Calu3 (cell line): ENCODE measurements at regions not wholly inside any gene's neighbourhood (a gene's known extent, or its start where the extent isn't known, plus 50 kb on each side); places are given as distances from the start of the nearest gene placed in this dataset.

Experiments used
- BruUV-seq: library from RNA; stranded (reverse); fragments of 400-500 nt; replicated peaks from 2 replicates; lab custom pipeline; 2021; lab: Mats Ljungman, UMichigan
- CTCF ChIA-PET: fragments of 300-600 bp; sonication (Branson Sonifier 250); formaldehyde crosslinking; loops from one replicate; lab custom pipeline; 2022; ENCODE audit warnings: antibody characterized with exemption; lab: Charles Lee
- DNase-seq: peaks from one replicate; pipeline ENCODE4 v3.0.0; 2022
- H3K27ac Mint-ChIP-seq: one replicate; pipeline ENCODE4 v1.8.0; 2022; ENCODE audit warnings: mixed read lengths; ENCODE audit not compliant: unreplicated experiment
- H3K27me3 Mint-ChIP-seq: one replicate; pipeline ENCODE4 v1.8.0; 2022; ENCODE audit warnings: mixed read lengths; ENCODE audit not compliant: unreplicated experiment
- H3K36me3 Mint-ChIP-seq: one replicate; pipeline ENCODE4 v1.8.0; 2022; ENCODE audit warnings: mild to moderate bottlenecking, moderate library complexity, mixed read lengths; ENCODE audit not compliant: insufficient read depth, unreplicated experiment
- H3K4me1 Mint-ChIP-seq: one replicate; pipeline ENCODE4 v1.8.0; 2022; ENCODE audit warnings: mild to moderate bottlenecking, low read depth, mixed read lengths; ENCODE audit not compliant: unreplicated experiment
- H3K4me3 Mint-ChIP-seq: one replicate; pipeline ENCODE4 v1.8.0; 2022; ENCODE audit warnings: mild to moderate bottlenecking, low read depth, moderate library complexity, mixed read lengths; ENCODE audit not compliant: unreplicated experiment
- H3K9me3 Mint-ChIP-seq: one replicate; pipeline ENCODE4 v1.8.0; 2022; ENCODE audit warnings: low read depth, mixed read lengths; ENCODE audit not compliant: unreplicated experiment
- intact Hi-C: fragments of 100-400 bp; cut with micrococcal nuclease; formaldehyde crosslinking; loops from one replicate; pipeline ENCODE4 v1.10.0; 2022; ENCODE audit not compliant: unreplicated experiment
- TF ChIP-seq, protein P1 (sequence below): fragments of 200-600 bp; IDR thresholded peaks from one replicate; pipeline ENCODE4 v1.8.0; 2022; ENCODE audit warnings: antibody characterized with exemption; ENCODE audit not compliant: unreplicated experiment

GRCh38 chr4:19151684-19152083 is 1100.0 kb upstream of the SLIT2 start:
- no peak for DNase-seq
- H3K4me1 Mint-ChIP-seq: no peaks in the 10 kb centered on the region
- no peak overlapping the region for H3K4me3 Mint-ChIP-seq
- H3K27me3 Mint-ChIP-seq: no peaks in the 10 kb centered on the region
- intact Hi-C loops: no loop called here
- CTCF ChIA-PET: no interaction called here
- H3K9me3 Mint-ChIP-seq: peaks cover 3% of the 10 kb centered on the region
- TF ChIP-seq, protein P1, sequence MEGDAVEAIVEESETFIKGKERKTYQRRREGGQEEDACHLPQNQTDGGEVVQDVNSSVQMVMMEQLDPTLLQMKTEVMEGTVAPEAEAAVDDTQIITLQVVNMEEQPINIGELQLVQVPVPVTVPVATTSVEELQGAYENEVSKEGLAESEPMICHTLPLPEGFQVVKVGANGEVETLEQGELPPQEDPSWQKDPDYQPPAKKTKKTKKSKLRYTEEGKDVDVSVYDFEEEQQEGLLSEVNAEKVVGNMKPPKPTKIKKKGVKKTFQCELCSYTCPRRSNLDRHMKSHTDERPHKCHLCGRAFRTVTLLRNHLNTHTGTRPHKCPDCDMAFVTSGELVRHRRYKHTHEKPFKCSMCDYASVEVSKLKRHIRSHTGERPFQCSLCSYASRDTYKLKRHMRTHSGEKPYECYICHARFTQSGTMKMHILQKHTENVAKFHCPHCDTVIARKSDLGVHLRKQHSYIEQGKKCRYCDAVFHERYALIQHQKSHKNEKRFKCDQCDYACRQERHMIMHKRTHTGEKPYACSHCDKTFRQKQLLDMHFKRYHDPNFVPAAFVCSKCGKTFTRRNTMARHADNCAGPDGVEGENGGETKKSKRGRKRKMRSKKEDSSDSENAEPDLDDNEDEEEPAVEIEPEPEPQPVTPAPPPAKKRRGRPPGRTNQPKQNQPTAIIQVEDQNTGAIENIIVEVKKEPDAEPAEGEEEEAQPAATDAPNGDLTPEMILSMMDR: no peak
- no peaks in the 10 kb centered on the region for H3K36me3 Mint-ChIP-seq
- no TSS peak for BruUV-seq
- no peak overlapping the region for H3K27ac Mint-ChIP-seq

DNA sequence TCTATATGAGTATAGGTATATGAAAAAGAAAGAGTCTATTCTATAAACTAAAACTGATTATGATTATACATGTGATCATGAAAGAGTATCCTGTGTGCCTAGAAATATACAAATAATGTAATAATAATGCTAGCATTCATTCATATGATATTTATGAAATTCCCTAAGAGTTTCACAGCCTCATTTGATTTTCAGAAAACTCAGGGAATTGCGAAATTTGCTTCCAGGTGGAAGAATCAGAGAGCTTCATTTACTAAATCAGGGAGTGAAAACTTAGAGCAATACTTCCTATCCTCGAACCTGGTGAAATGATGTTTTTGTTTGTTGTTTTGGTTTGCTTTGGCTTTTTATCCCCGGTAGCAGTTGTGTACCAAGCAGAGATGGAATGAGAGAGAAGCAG is 1105.7 kb upstream of the SLIT2 start:
- Mint-ChIP-seq H3K4me1 (no peaks in the 10 kb centered on the region), H3K4me3 (no peak overlapping the region), H3K36me3 (no peaks in the 10 kb centered on the region), H3K27me3 (no peaks in the 10 kb centered on the region), H3K27ac (no peak overlapping the region), H3K9me3 (no peaks in the 10 kb centered on the region)
- intact Hi-C loops: no loop called here
- no TSS peak for BruUV-seq
- DNase-seq: no peak
- TF ChIP-seq, protein P1: no peak
- CTCF ChIA-PET: no interaction called here

- Mint-ChIP-seq H3K27ac (no peak overlapping the region), H3K4me1 (no peaks in the 10 kb centered on the region), H3K4me3 (no peak overlapping the region), H3K9me3 (no peaks in the 10 kb centered on the region), H3K36me3 (no peaks in the 10 kb centered on the region), H3K27me3 (no peaks in the 10 kb centered on the region)
- intact Hi-C loops: no loop called here
- no TSS peak for BruUV-seq
- CTCF ChIA-PET: interaction anchor here (0.7 kb wide), 1 partner anchor 289 kb away, joined by 5 read pairs; no protein-coding TSS in a partner anchor
- TF ChIP-seq, protein P1: no peak
- no peak for DNase-seq
Measured at GRCh38 chr4:19135895-19136633, 1114.5 kb upstream of the LCORL start.

GRCh38 chr4:19134685-19135084 is 1113.1 kb upstream of the LCORL start:
- TF ChIP-seq, protein P1: no peak
- intact Hi-C loops: no loop called here
- no peak for DNase-seq
- Mint-ChIP-seq H3K36me3 (no peaks in the 10 kb centered on the region), H3K4me1 (no peaks in the 10 kb centered on the region), H3K27ac (no peak overlapping the region), H3K9me3 (no peaks in the 10 kb centered on the region), H3K27me3 (no peaks in the 10 kb centered on the region), H3K4me3 (no peak overlapping the region)
- BruUV-seq: no TSS peak
- CTCF ChIA-PET: no interaction called here
